Sciatic nerve (tissue), 2 donors: ENCODE measurements at regions not wholly inside any gene's neighbourhood (a gene's known extent, or its start where the extent isn't known, plus 50 kb on each side); places are given as distances from the start of the nearest gene placed in this dataset.
"Not testable (repeated sequence)": the region's sequence is repeated elsewhere in the genome, so short reads cannot be mapped to it uniquely, and the experiment has no call there.

ENCODE experiments used
- ATAC-seq: fragments of 200-7000 bp; cut with Tn5 transposase; one replicate; pipeline ENCODE4 v1.9.1; 2020; ENCODE audit warnings: mild to moderate bottlenecking, moderate library complexity
- DNase-seq: peaks from one replicate; pipeline ENCODE4 v3.0.0-alpha.2; 2020; ENCODE audit warnings: low spot score
- intact Hi-C: fragments of 100-400 bp; cut with DNase I; formaldehyde crosslinking; loops from one replicate; pipeline ENCODE4 v1.14.2; 2022
- donor health status: DM: no; HTN: no; CAD: no.
- donor health status: DM: no; HTN: no; CAD: no.

- intact Hi-C loops, ATAC-seq, DNase-seq: not testable (repeated sequence)
Observed at GRCh38 chr1:101600615-101601014, 363.8 kb downstream of the S1PR1 start.

- DNase-seq = no peak
Observed at GRCh38 chr1:101603726-101604125, 366.9 kb downstream of the S1PR1 start.

GRCh38 chr1:101605878-101606277 lies 369.1 kb downstream of the S1PR1 start:
- no peak for DNase-seq
- ATAC-seq = no peak
- intact Hi-C loops = no loop called here

More at GRCh38 chr1:101603726-101604125, 366.9 kb downstream of the S1PR1 start:
- intact Hi-C loops = no loop called here
- ATAC-seq = no peak

GRCh38 chr1:101613546-101613945 lies 376.7 kb downstream of the S1PR1 start:
- DNase-seq (no peak), ATAC-seq (no peak)
- intact Hi-C loops = no loop called here

GRCh38 chr1:101618900-101619299 lies 377.8 kb downstream of the OLFM3 start:
- no peak for DNase-seq
- no peak for ATAC-seq
- intact Hi-C loops = no loop called here

GRCh38 chr1:101632548-101633272 lies 364.0 kb downstream of the OLFM3 start:
- ATAC-seq (no peak), DNase-seq (no peak)
- intact Hi-C loops = no loop called here

- DNase-seq (no peak), ATAC-seq (no peak)
- intact Hi-C loops = no loop called here
Observed at GRCh38 chr1:101645810-101646209, 350.9 kb downstream of the OLFM3 start.

- intact Hi-C loops = no loop called here
- ATAC-seq (no peak), DNase-seq (no peak)
Observed at GRCh38 chr1:101652484-101652883, 344.2 kb downstream of the OLFM3 start.

GRCh38 chr1:101653482-101653946 lies 343.2 kb downstream of the OLFM3 start:
- no peak for ATAC-seq

GRCh38 chr1:101664726-101665125 lies 332.0 kb downstream of the OLFM3 start:
- DNase-seq (no peak), ATAC-seq (no peak)
- intact Hi-C loops = no loop called here

More at GRCh38 chr1:101653482-101653946, 343.2 kb downstream of the OLFM3 start:
- no peak for DNase-seq
- intact Hi-C loops = no loop called here

- DNase-seq (no peak), ATAC-seq (no peak)
- intact Hi-C loops = no loop called here
Observed at GRCh38 chr1:101667761-101668160, 329.0 kb downstream of the OLFM3 start.

GRCh38 chr1:101683136-101683535 lies 313.6 kb downstream of the OLFM3 start:
- ATAC-seq = no peak
- intact Hi-C loops = no loop called here
- no peak for DNase-seq

GRCh38 chr1:101683561-101683960 lies 313.2 kb downstream of the OLFM3 start:
- no peak for DNase-seq
- ATAC-seq = no peak
- intact Hi-C loops = no loop called here

GRCh38 chr1:101697072-101697471 lies 299.7 kb downstream of the OLFM3 start:
- DNase-seq (no peak), ATAC-seq (no peak)
- intact Hi-C loops = no loop called here

GRCh38 chr1:101698681-101699080 lies 298.0 kb downstream of the OLFM3 start:
- no peak for DNase-seq
- intact Hi-C loops = no loop called here
- ATAC-seq = no peak

GRCh38 chr1:101704895-101705294 lies 291.8 kb downstream of the OLFM3 start:
- intact Hi-C loops = no loop called here
- ATAC-seq = no peak
- DNase-seq = no peak

GRCh38 chr1:101706366-101706765 lies 290.4 kb downstream of the OLFM3 start:
- intact Hi-C loops = no loop called here
- no peak for DNase-seq
- no peak for ATAC-seq

- intact Hi-C loops = no loop called here
- ATAC-seq = no peak
- DNase-seq = no peak
Observed at GRCh38 chr1:101709721-101710120, 287.0 kb downstream of the OLFM3 start.

GRCh38 chr1:101713760-101714159 lies 283.0 kb downstream of the OLFM3 start:
- intact Hi-C loops = no loop called here
- ATAC-seq = no peak
- DNase-seq = no peak

- intact Hi-C loops = no loop called here
- DNase-seq = no peak
- no peak for ATAC-seq
Observed at GRCh38 chr1:101723415-101723814, 273.3 kb downstream of the OLFM3 start.

- intact Hi-C loops = no loop called here
- DNase-seq (no peak), ATAC-seq (no peak)
Observed at GRCh38 chr1:101728029-101728428, 268.7 kb downstream of the OLFM3 start.
